GM12864 (cell line): ENCODE measurements at regions not wholly inside any gene's neighbourhood (a gene's known extent, or its start where the extent isn't known, plus 50 kb on each side); places are given as distances from the start of the nearest gene placed in this dataset.

Experiments
- DNase-seq: peaks from one replicate; pipeline ENCODE4 v3.0.0-alpha.2; 2011; ENCODE audit warnings: low read depth
- H3K4me3 ChIP-seq: 2 replicates; pipeline ENCODE4 v1.5.1; 2011; ENCODE audit warnings: mild to moderate bottlenecking, low read depth, low read length, control low read depth
- CTCF ChIP-seq: IDR thresholded peaks from 2 replicates; pipeline ENCODE4 v1.5.1; 2011; ENCODE audit warnings: low read depth, mild to moderate bottlenecking, moderate library complexity, low read length, control low read depth, inconsistent platforms; ENCODE audit errors: missing control alignments

- no peak for TF ChIP-seq CTCF
- DNase-seq: no peak
- H3K4me3 ChIP-seq: no peak overlapping the region
Measured at GRCh38 chr10:20995123-20995987, 98.2 kb upstream of the NEBL start.

GRCh38 chr10:20993830-20994527 lies 96.9 kb upstream of the NEBL start:
- no peak for DNase-seq
- TF ChIP-seq CTCF: no peak
- H3K4me3 ChIP-seq: no peak overlapping the region

- no peak for DNase-seq
- no peak overlapping the region for H3K4me3 ChIP-seq
- no peak for TF ChIP-seq CTCF
Measured at GRCh38 chr10:20993389-20993788, 96.3 kb upstream of the NEBL start.

- DNase-seq: no peak
Measured at GRCh38 chr10:20991526-20991925, 94.4 kb upstream of the NEBL start.

GRCh38 chr10:20990604-20991003 lies 93.5 kb upstream of the NEBL start:
- TF ChIP-seq CTCF: no peak
- H3K4me3 ChIP-seq: no peak overlapping the region
- no peak for DNase-seq

More at GRCh38 chr10:20991526-20991925, 94.4 kb upstream of the NEBL start:
- no peak overlapping the region for H3K4me3 ChIP-seq
- TF ChIP-seq CTCF: no peak

- H3K4me3 ChIP-seq: no peak overlapping the region
- TF ChIP-seq CTCF: no peak
- DNase-seq: no peak
Measured at GRCh38 chr10:20988357-20988983, 91.4 kb upstream of the NEBL start.
